Heart left ventricle (tissue), 16 donors: ENCODE measurements at regions not wholly inside any gene's neighbourhood (a gene's known extent, or its start where the extent isn't known, plus 50 kb on each side); places are given as distances from the start of the nearest gene placed in this dataset.

Experiments used
- ATAC-seq, 4 donors: fragments of 200-7000 bp; cut with Tn5 transposase; one replicate each; pipeline ENCODE4 v1.9.1; 2020 to 2022; ENCODE audit warnings: moderate library complexity in 4 of 4, mild to moderate bottlenecking in 3 of 4, moderate number of reproducible peaks in 1 of 4
- DNase-seq, 5 donors: peaks; one replicate each; pipeline ENCODE4 v3.0.0-alpha.2; 2020
- H3K27ac ChIP-seq, 12 donors: fragments of 200-600 bp; sonication (generic) in 4 of 12; one replicate each; pipeline versions ENCODE4 v1.5.0 to v1.8.0; 2016 to 2022; ENCODE audit warnings: mild to moderate bottlenecking in 2 of 12
- H3K27me3 ChIP-seq, 9 donors: fragments of 200-600 bp; sonication (generic) in 2 of 9; one replicate each; pipeline versions ENCODE4 v1.5.1 to v1.8.0; 2016 to 2022; ENCODE audit warnings: mild to moderate bottlenecking in 3 of 9
- H3K36me3 ChIP-seq, 9 donors: fragments of 200-600 bp; sonication (generic) in 2 of 9; one replicate each; pipeline versions ENCODE4 v1.5.0 to v1.8.0; 2018 to 2022; ENCODE audit warnings: mild to moderate bottlenecking in 2 of 9
- H3K4me1 ChIP-seq, 12 donors: fragments of 200-600 bp; sonication (generic) in 4 of 12; one replicate each; pipeline versions ENCODE4 v1.5.0 to v1.8.0; 2016 to 2022; ENCODE audit warnings: mild to moderate bottlenecking in 3 of 12
- H3K4me3 ChIP-seq, 12 donors: fragments of 200-600 bp; sonication (generic) in 4 of 12; one replicate each; pipeline versions ENCODE4 v1.5.0 to v1.8.0; 2017 to 2022; ENCODE audit warnings: mild to moderate bottlenecking in 9 of 12, moderate library complexity in 4 of 12
- H3K9me3 ChIP-seq, 12 donors: fragments of 200-600 bp; sonication (generic) in 4 of 12; one replicate each; pipeline versions ENCODE4 v1.5.0 to v1.8.0; 2016 to 2022; ENCODE audit warnings: mild to moderate bottlenecking in 1 of 12
- CTCF ChIP-seq, 12 donors: fragments of 200-600 bp; sonication (generic) in 4 of 12; IDR thresholded peaks; one replicate each; pipeline versions ENCODE4 v1.5.0 to v1.8.0; 2018 to 2022; ENCODE audit warnings: antibody characterized with exemption in 12 of 12, mild to moderate bottlenecking in 5 of 12
- POLR2A ChIP-seq, 2 donors: fragments of 450-650 bp; IDR thresholded peaks; one replicate each; pipeline ENCODE4 v1.6.1; 2017; ENCODE audit warnings: antibody characterized with exemption in 2 of 2, mild to moderate bottlenecking in 2 of 2, moderate library complexity in 2 of 2
- WGBS, 4 donors: extraction: QIAGEN DNeasy Blood & Tissue Kit in 2 of 4; methylation state at CpG; one replicate each; pipeline versions ENCODE4 v1.1.5 to v1.1.7; 2013 to 2018; 5-methylcytosine and 5-hydroxymethylcytosine counted together
- intact Hi-C, 10 donors: fragments of 100-400 bp; cut with DNase I; formaldehyde crosslinking; loops; one replicate each; pipeline versions ENCODE4 v1.11.1 to v1.14.2; 2022
- donor health status: ischemic (EF 13 %, LVEDD 7.1; RV severe dilation, severe dysfunction).
- donor health status: healthy with polysubstance abuse.
- donor health status: DM: no; HTN: yes; CAD: no.
- donor health status: DM: no; HTN: no; CAD: no.
- donor health status: ischemic (EF 25% LVEDD 6.9; RV normal size, moderate dysfunction).
- donor health status: ischemic (EF 25% LVEDD 5.7; RV mildly dilated, moderate dysfunction).
- donor health status: healthy.
- donor health status: DM: yes; HTN: yes; CAD: no.
- donor health status: ischemic (EF 35%, LVEDD 5.7; RV mildly dilated, moderate dysfunction).
- donor health status: nonischemic (EF 11% LVEDD 7.7; RV severe dilation, severe dysfunction).
- donor health status: DM: yes; HTN: yes; CAD: no.
- donor health status: PGD.
- donor health status: ischemic (EF 29% LVEDD 5.4; RV normal size, mild dysfunction).
- donor health status: nonischemic (EF 23%, LVEDD 6.1; RV moderate dilation, normal function).

GRCh38 chr4:112770114-112770513 is 133.2 kb downstream of the LARP7 start:
- intact Hi-C loops, result loop anchor here in 1 of 10 donors (10.0 kb wide), 1 partner anchor 55 kb away; no protein-coding TSS in a partner anchor
- 73 to 83% (median 79%) methylated on average over 5 of the region's 5 CpGs for WGBS, 4 donors
- peaks cover 0 to 4% (median 0%) of the 10 kb centered on the region in 12 donors for H3K4me1 ChIP-seq
- H3K36me3 ChIP-seq, result no peaks in the 10 kb centered on the region
- ATAC-seq (no peak), DNase-seq (no peak)
- no peaks in the 10 kb centered on the region for H3K27me3 ChIP-seq
- TF ChIP-seq POLR2A (IDR thresholded peaks at IDR 0.05) (no peak), CTCF (IDR thresholded peaks at IDR 0.05) (no peak)
- H3K27ac ChIP-seq, result no peak overlapping the region
- H3K4me3 ChIP-seq, result no peak overlapping the region
- no peaks in the 10 kb centered on the region for H3K9me3 ChIP-seq

GRCh38 chr4:112775801-112776200 is 138.9 kb downstream of the LARP7 start:
- peaks cover 0 to 4% (median 0%) of the 10 kb centered on the region in 12 donors for H3K4me1 ChIP-seq
- H3K27me3 ChIP-seq, result no peaks in the 10 kb centered on the region
- TF ChIP-seq POLR2A (IDR thresholded peaks at IDR 0.05) (no peak), CTCF (IDR thresholded peaks at IDR 0.05) (no peak)
- H3K36me3 ChIP-seq, result no peaks in the 10 kb centered on the region
- no peak overlapping the region for H3K4me3 ChIP-seq
- WGBS, 4 donors, result 74 to 82% (median 77%) methylated on average over 7 of the region's 7 CpGs
- H3K9me3 ChIP-seq, result peaks cover 0 to 5% (median 0%) of the 10 kb centered on the region in 12 donors
- DNase-seq (no peak), ATAC-seq (no peak)
- intact Hi-C loops, result loop anchor here in 1 of 10 donors (10.0 kb wide), 1 partner anchor 49 kb away; no protein-coding TSS in a partner anchor
- H3K27ac ChIP-seq, result no peak overlapping the region

GRCh38 chr4:112776535-112776934 is 139.6 kb downstream of the LARP7 start:
- no peak for DNase-seq
- intact Hi-C loops, result loop anchor here in 1 of 10 donors (10.0 kb wide), 1 partner anchor 48 kb away; no protein-coding TSS in a partner anchor
- Histone ChIP-seq H3K27ac (no peak overlapping the region), H3K4me1 (peaks cover 0 to 4% (median 0%) of the 10 kb centered on the region in 12 donors), H3K9me3 (peaks cover 0 to 5% (median 0%) of the 10 kb centered on the region in 12 donors), H3K27me3 (no peaks in the 10 kb centered on the region), H3K36me3 (no peaks in the 10 kb centered on the region), H3K4me3 (no peak overlapping the region)
- ATAC-seq, result no peak
- TF ChIP-seq CTCF (IDR thresholded peaks at IDR 0.05) (no peak), POLR2A (IDR thresholded peaks at IDR 0.05) (no peak)
- WGBS, 4 donors, result 91 to 96% (median 93%) methylated on average over 1 of the region's 1 CpG

GRCh38 chr4:112778520-112778919 is 141.6 kb downstream of the LARP7 start:
- Histone ChIP-seq H3K9me3 (peaks cover 0 to 5% (median 0%) of the 10 kb centered on the region in 12 donors), H3K4me3 (no peak overlapping the region), H3K27me3 (no peaks in the 10 kb centered on the region), H3K36me3 (no peaks in the 10 kb centered on the region), H3K4me1 (no peaks in the 10 kb centered on the region), H3K27ac (no peak overlapping the region)
- no peak for ATAC-seq
- TF ChIP-seq CTCF (IDR thresholded peaks at IDR 0.05) (no peak), POLR2A (IDR thresholded peaks at IDR 0.05) (no peak)
- intact Hi-C loops, result loop anchor here in 1 of 10 donors (10.0 kb wide), 1 partner anchor 46 kb away; no protein-coding TSS in a partner anchor
- DNase-seq, result no peak
- 80 to 86% (median 83%) methylated on average over 7 of the region's 7 CpGs for WGBS, 4 donors
